Esophagus muscularis mucosa (tissue), 3 donors: ENCODE measurements at regions not wholly inside any gene's neighbourhood (a gene's known extent, or its start where the extent isn't known, plus 50 kb on each side); places are given as distances from the start of the nearest gene placed in this dataset.

Experiments
- POLR2AphosphoS5 ChIP-seq, 2 donors: sonication (generic); formaldehyde crosslinking; IDR thresholded peaks; one replicate each; pipeline ENCODE4 v1.6.1; 2017; ENCODE audit warnings: antibody characterized with exemption in 2 of 2
- TF ChIP-seq, protein P1 (sequence below), 3 experiments: fragments of 200-600 bp in 2 of 3; fragments of 450-650 bp in 1 of 3; sonication (generic) in 2 of 3; IDR thresholded peaks; one replicate each; pipeline ENCODE4 v1.5.1; 2017 to 2019; ENCODE audit warnings: antibody characterized with exemption in 3 of 3, mild to moderate bottlenecking in 2 of 3, moderate library complexity in 1 of 3

DNA sequence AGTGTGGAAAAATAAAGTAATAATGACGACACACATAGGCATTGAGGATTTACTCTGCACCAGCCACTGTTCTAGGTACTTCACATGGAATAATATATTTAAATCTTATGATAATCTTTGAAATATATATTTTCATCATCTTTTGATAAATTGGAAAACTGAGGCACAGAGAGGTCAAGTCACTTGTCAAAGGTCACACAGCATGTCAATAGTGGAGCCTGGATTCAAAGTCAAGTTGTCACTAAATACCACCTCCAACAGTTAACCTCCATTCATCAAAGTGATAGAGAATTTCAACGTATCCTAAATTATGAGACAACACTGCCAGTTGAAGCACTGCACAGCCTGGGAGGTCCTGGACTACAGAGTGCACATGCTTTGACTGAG lies 121.7 kb downstream of the IRX5 start:
- TF ChIP-seq, protein P1, sequence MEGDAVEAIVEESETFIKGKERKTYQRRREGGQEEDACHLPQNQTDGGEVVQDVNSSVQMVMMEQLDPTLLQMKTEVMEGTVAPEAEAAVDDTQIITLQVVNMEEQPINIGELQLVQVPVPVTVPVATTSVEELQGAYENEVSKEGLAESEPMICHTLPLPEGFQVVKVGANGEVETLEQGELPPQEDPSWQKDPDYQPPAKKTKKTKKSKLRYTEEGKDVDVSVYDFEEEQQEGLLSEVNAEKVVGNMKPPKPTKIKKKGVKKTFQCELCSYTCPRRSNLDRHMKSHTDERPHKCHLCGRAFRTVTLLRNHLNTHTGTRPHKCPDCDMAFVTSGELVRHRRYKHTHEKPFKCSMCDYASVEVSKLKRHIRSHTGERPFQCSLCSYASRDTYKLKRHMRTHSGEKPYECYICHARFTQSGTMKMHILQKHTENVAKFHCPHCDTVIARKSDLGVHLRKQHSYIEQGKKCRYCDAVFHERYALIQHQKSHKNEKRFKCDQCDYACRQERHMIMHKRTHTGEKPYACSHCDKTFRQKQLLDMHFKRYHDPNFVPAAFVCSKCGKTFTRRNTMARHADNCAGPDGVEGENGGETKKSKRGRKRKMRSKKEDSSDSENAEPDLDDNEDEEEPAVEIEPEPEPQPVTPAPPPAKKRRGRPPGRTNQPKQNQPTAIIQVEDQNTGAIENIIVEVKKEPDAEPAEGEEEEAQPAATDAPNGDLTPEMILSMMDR (IDR thresholded peaks at IDR 0.05) = no peak
- no peak for TF ChIP-seq POLR2AphosphoS5 (IDR thresholded peaks at IDR 0.05)
